C4-2B (cell line): ENCODE measurements at regions not wholly inside any gene's neighbourhood (a gene's known extent, or its start where the extent isn't known, plus 50 kb on each side); places are given as distances from the start of the nearest gene placed in this dataset.

ENCODE experiments used
- H3K27ac ChIP-seq: fragments of 450-650 bp; 2 replicates; pipeline ENCODE4 v1.5.1; 2017
- CTCF ChIP-seq: fragments of 450-650 bp; conservative IDR thresholded peaks from 2 replicates; pipeline ENCODE4 v1.5.1; 2017; ENCODE audit warnings: mild to moderate bottlenecking
- ZFX ChIP-seq: fragments of 450-650 bp; IDR thresholded peaks from 2 replicates; pipeline ENCODE4 v1.6.1; 2017

- H3K27ac ChIP-seq = no peak overlapping the region
- no peak for TF ChIP-seq ZFX
- no peak for TF ChIP-seq CTCF
These were observed 553.4 kb downstream of the TNS1 start for GRCh38 chr2:217449444-217449843.

- TF ChIP-seq ZFX = no peak
- no peak for TF ChIP-seq CTCF
- H3K27ac ChIP-seq = no peak overlapping the region
These were observed 553.9 kb downstream of the TNS1 start for GRCh38 chr2:217448860-217449259.

- H3K27ac ChIP-seq = no peak overlapping the region
- TF ChIP-seq ZFX (no peak), CTCF (no peak)
These were observed 557.1 kb downstream of the TNS1 start for GRCh38 chr2:217445723-217446122.

GRCh38 chr2:217444932-217445331 lies 557.9 kb downstream of the TNS1 start:
- no peak overlapping the region for H3K27ac ChIP-seq
- no peak for TF ChIP-seq CTCF
- no peak for TF ChIP-seq ZFX

GRCh38 chr2:217444509-217444908 lies 558.3 kb downstream of the TNS1 start:
- TF ChIP-seq ZFX (no peak), CTCF (no peak)
- H3K27ac ChIP-seq = no peak overlapping the region

GRCh38 chr2:217443601-217444000 lies 559.2 kb downstream of the TNS1 start:
- no peak for TF ChIP-seq CTCF
- no peak for TF ChIP-seq ZFX
- H3K27ac ChIP-seq = no peak overlapping the region

- H3K27ac ChIP-seq = no peak overlapping the region
- TF ChIP-seq ZFX (no peak), CTCF (no peak)
These were observed 562.8 kb downstream of the TNS1 start for GRCh38 chr2:217440000-217440399.
